Aorta (tissue), 5 donors: ENCODE measurements at regions not wholly inside any gene's neighbourhood (a gene's known extent, or its start where the extent isn't known, plus 50 kb on each side); places are given as distances from the start of the nearest gene placed in this dataset.

Source experiments
- ATAC-seq: fragments of 200-7000 bp; cut with Tn5 transposase; one replicate; pipeline ENCODE4 v1.9.1; 2022; ENCODE audit warnings: moderate library complexity; ENCODE audit not compliant: low FRiP score
- DNase-seq, 2 donors: peaks; one replicate each; pipeline ENCODE4 v3.0.0-alpha.2; 2020
- H3K27ac ChIP-seq, 2 donors: one replicate each; pipeline ENCODE4 v1.5.1; 2013; ENCODE audit warnings: low read length in 2 of 2, mild to moderate bottlenecking in 2 of 2, moderate library complexity in 2 of 2, control low read depth in 1 of 2, inconsistent platforms in 1 of 2, low read depth in 1 of 2
- H3K27me3 ChIP-seq, 2 donors: one replicate each; pipeline ENCODE4 v1.6.1; 2013; ENCODE audit warnings: control low read depth in 1 of 2, low read length in 1 of 2, mild to moderate bottlenecking in 1 of 2, moderate library complexity in 1 of 2; ENCODE audit not compliant: insufficient read depth in 2 of 2, control insufficient read depth in 1 of 2
- H3K36me3 ChIP-seq, 2 donors: one replicate each; pipeline ENCODE4 v1.6.1; 2013; ENCODE audit warnings: control low read depth in 1 of 2, low read length in 1 of 2, mild to moderate bottlenecking in 1 of 2; ENCODE audit not compliant: insufficient read depth in 2 of 2, control insufficient read depth in 1 of 2
- H3K4me1 ChIP-seq, 2 donors: one replicate each; pipeline ENCODE4 v1.6.1; 2013; ENCODE audit warnings: low read length in 2 of 2, control low read depth in 1 of 2, mild to moderate bottlenecking in 1 of 2, moderate library complexity in 1 of 2; ENCODE audit not compliant: insufficient read depth in 2 of 2, control insufficient read depth in 1 of 2
- H3K4me3 ChIP-seq, 2 donors: one replicate each; pipeline ENCODE4 v1.5.1; 2013; ENCODE audit warnings: low read length in 2 of 2, control low read depth in 1 of 2, mild to moderate bottlenecking in 1 of 2
- H3K9me3 ChIP-seq: one replicate; pipeline ENCODE4 v1.6.1; 2013; ENCODE audit warnings: mild to moderate bottlenecking, low read length; ENCODE audit not compliant: control insufficient read depth
- WGBS, 2 donors: extraction: QIAGEN DNeasy Blood & Tissue Kit; methylation state at CpG; one replicate each; pipeline ENCODE4 v1.1.7; 2013; 5-methylcytosine and 5-hydroxymethylcytosine counted together
- intact Hi-C, 2 donors: fragments of 100-400 bp; cut with DNase I; formaldehyde crosslinking; loops; one replicate each; pipeline versions ENCODE4 v1.14.2 to v1.15.0; 2022
- donor health status: healthy with polysubstance abuse.
- donor health status: Bipolar disorder and iron deficiency.
- donor health status: DM: no; HTN: no; CAD: no.
- donor health status: DM: no; HTN: no; CAD: no.
- donor health status: DM: yes; HTN: yes; CAD: no.

DNA sequence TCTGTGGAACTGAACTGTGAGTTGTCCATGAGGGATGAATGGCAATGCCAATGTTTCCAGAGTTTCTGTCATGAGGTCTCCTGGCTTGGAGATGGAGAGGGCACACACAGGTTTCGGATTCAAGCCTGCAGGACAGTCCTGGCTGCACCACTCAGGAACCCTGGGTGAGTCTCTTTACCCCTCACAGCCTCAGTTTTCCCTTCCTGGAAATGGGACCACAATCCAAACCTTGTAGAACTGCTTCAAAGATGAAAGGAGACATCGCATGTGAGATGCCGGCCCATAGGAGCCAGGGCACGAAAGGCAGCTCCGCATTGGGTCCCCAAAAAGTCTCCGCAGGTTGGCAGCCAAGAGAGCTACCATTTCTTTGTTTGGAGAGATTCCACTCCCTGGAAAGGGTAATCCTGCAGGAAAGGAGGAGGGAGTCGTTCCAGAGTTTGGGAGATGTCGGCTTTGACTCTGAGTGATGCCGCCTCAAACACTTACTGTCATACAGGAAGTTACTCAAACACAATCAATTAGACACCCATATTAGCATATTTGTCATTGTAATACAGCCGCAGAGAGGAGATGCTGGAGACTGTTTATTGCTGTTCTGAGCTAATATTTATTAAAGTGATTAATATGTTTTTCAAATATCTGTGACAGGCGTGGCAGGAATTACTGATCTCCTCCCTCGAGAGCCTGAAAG is 318.3 kb downstream of the MN1 start:
- H3K27ac ChIP-seq, result no peak overlapping the region
- WGBS, 2 donors, result 87% methylated on average over 12 of the region's 12 CpGs
- intact Hi-C loops, result no loop called here
- DNase-seq (no peak), ATAC-seq (no peak)
- no peaks in the 10 kb centered on the region for H3K36me3 ChIP-seq
- no peak overlapping the region for H3K4me3 ChIP-seq
- no peaks in the 10 kb centered on the region for H3K4me1 ChIP-seq
- no peaks in the 10 kb centered on the region for H3K9me3 ChIP-seq
- no peaks in the 10 kb centered on the region for H3K27me3 ChIP-seq

DNA sequence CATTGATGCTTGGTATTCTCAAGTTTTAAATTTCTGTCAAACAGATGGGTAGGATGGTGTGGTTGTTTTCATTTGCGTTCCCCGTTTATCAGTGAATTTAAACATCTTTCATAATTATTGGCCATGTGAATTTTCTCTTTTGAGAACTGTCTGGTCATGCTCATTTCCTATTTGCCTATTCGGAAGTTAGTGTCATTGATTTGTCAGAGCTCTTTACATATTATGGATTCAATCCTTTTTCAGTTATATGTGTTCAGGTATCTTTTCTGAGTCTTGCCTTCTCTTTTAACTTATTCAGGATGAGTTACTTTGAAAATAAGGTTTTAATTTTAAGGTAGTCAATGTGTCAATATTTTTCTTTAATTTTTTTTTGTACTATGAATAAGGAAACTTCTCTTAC is 315.7 kb downstream of the MN1 start:
- H3K36me3 ChIP-seq, result no peaks in the 10 kb centered on the region
- ATAC-seq, result no peak
- DNase-seq, result no peak
- no peaks in the 10 kb centered on the region for H3K9me3 ChIP-seq
- WGBS, 2 donors, result 82 to 83% methylated on average over 3 of the region's 3 CpGs
- intact Hi-C loops, result no loop called here
- no peaks in the 10 kb centered on the region for H3K4me1 ChIP-seq
- H3K4me3 ChIP-seq, result no peak overlapping the region
- H3K27me3 ChIP-seq, result no peaks in the 10 kb centered on the region
- no peak overlapping the region for H3K27ac ChIP-seq

DNA sequence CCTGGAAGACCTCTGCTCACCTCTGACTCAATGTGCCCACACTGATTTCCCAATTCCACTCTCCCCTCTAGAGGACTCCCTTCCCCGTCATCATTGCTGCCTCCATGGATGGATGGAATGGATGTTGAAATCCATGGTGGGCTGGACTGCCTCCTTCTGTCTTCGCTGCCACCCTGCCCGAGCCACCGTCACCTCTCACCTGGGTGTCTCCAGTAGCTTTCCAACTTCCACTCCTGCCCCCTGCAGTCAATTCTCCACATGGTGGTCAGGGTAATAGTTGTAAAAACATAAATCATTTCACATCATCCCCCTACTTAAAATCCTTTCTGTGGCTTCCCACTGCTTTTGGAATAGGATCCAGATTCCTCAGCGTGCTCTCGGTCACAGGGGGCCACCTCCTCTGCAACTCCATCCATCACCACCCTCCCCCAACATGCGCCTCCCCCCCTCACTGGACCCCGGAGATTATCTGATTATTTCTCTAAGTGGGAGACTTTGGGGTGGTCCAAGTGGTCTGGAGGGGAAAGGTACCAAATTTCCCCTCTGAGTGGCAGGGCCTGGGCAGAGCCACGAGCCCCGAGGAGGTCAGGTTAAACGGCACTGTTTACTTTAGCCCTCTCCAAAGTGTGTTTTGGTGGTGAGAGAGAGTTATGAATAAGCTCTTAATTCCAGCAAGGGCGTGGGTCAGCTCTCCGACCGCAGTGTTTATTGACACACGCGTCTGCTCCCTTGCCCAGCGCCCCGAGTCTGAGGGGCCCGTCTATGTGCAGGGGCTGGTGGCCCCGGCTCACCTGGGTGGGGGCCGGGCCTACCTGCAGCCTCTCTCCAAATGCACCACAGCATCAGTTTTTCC is 313.7 kb downstream of the MN1 start:
- DNase-seq, result no peak
- Histone ChIP-seq H3K27ac (no peak overlapping the region), H3K27me3 (no peaks in the 10 kb centered on the region), H3K4me3 (no peak overlapping the region), H3K4me1 (no peaks in the 10 kb centered on the region), H3K9me3 (no peaks in the 10 kb centered on the region), H3K36me3 (no peaks in the 10 kb centered on the region)
- 29 to 33% methylated on average over 21 of the region's 21 CpGs for WGBS, 2 donors
- ATAC-seq, result no peak
- intact Hi-C loops, result no loop called here

DNA sequence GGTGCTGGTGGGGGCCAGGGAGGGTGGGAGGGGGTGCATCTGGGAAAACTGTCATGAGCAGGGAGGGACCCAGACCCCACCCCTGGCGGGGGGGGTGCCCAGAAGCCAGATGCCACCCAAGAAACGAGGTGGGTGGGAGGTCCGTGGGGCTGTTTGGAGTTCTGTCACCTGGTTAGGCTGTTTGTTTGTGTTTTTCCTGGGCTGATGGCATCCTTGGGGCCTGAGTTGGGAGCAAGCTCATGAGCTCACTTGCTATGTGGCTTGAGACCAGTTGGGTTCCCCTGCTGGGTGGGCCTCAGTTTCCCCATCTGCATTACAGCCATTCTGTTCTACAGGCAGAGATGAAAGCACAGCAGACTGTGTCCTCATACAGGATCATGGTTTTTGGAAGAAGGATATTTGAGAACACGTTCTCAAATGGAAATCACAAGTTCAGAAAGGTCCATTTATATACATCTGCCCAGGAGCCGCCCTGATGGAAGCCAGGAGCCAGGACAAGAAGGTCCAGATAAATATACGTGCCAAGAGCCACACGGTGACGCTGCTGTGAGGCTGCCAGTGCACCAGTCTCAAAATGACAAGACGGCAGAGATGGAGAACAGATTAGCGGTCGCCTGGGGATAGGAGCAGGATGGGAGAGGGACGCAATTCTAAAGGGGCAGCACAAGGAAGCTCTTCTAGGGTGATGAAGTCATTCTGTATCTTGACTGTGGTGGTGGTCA is 312.9 kb downstream of the MN1 start:
- H3K9me3 ChIP-seq, result no peaks in the 10 kb centered on the region
- ATAC-seq (no peak), DNase-seq (peak in 1 of 2 donors; percentile 66)
- H3K27ac ChIP-seq, result no peak overlapping the region
- H3K4me1 ChIP-seq, result no peaks in the 10 kb centered on the region
- no peak overlapping the region for H3K4me3 ChIP-seq
- intact Hi-C loops, result no loop called here
- H3K27me3 ChIP-seq, result no peaks in the 10 kb centered on the region
- 10 to 14% methylated on average over 12 of the region's 12 CpGs for WGBS, 2 donors
- no peaks in the 10 kb centered on the region for H3K36me3 ChIP-seq

GRCh38 chr22:27489178-27489675 is 312.3 kb downstream of the MN1 start:
- H3K4me3 ChIP-seq, result no peak overlapping the region
- WGBS, 2 donors, result 29 to 32% methylated on average over 4 of the region's 4 CpGs
- H3K9me3 ChIP-seq, result no peaks in the 10 kb centered on the region
- intact Hi-C loops, result no loop called here
- H3K27me3 ChIP-seq, result no peaks in the 10 kb centered on the region
- H3K27ac ChIP-seq, result no peak overlapping the region
- DNase-seq (no peak), ATAC-seq (no peak)
- no peaks in the 10 kb centered on the region for H3K36me3 ChIP-seq
- no peaks in the 10 kb centered on the region for H3K4me1 ChIP-seq

DNA sequence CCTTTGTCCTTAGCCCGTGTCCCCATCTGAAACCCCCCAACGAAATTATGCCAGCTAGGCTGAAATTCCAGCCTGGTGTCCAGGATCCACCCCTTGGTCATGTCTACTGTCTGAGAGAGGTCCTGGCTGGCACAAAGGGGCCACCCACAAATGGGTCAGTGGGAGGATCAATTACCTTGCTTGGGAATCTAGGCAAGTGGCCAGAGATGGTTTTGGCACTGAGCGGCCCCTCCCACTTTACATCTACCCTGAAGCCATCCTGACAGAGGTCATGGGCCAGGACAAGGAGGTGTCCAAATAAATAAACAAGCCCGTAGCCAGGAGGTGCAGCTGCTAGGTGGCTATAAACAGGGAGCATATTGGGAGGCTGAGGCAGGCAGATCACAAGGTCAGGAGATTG is 311.5 kb downstream of the MN1 start:
- Histone ChIP-seq H3K27ac (no peak overlapping the region), H3K36me3 (no peaks in the 10 kb centered on the region), H3K9me3 (no peaks in the 10 kb centered on the region), H3K27me3 (no peaks in the 10 kb centered on the region), H3K4me3 (no peak overlapping the region), H3K4me1 (no peaks in the 10 kb centered on the region)
- intact Hi-C loops, result no loop called here
- ATAC-seq (no peak), DNase-seq (no peak)
- 95% methylated on average over 4 of the region's 4 CpGs for WGBS, 2 donors

DNA sequence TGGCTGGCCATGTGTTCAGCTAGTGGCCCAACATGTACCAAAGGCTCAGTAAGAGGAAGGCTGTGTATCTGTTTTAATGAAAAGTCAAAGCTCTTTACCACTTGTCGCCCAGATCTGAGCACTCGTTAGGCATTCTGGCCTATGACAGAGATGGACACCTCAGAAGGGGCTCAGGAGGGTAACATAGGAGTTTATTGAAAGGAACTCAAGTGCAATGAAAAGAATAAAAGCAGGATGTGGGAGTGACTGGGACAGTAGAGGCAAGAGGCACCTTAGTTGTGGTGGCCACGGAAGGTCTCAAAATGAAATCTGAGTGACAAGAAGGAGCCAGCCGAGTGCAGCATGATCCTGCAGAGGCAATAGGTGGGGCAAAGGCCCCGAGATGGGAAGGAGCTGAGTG is 309.7 kb downstream of the MN1 start:
- no peak for ATAC-seq
- Histone ChIP-seq H3K27me3 (no peaks in the 10 kb centered on the region), H3K36me3 (no peaks in the 10 kb centered on the region), H3K9me3 (no peaks in the 10 kb centered on the region), H3K4me3 (no peak overlapping the region), H3K4me1 (no peaks in the 10 kb centered on the region), H3K27ac (no peak overlapping the region)
- no peak for DNase-seq
- WGBS, 2 donors, result 95 to 96% methylated on average over 5 of the region's 5 CpGs
- intact Hi-C loops, result no loop called here

- Histone ChIP-seq H3K4me3 (no peak overlapping the region), H3K27me3 (no peaks in the 10 kb centered on the region), H3K9me3 (no peaks in the 10 kb centered on the region), H3K4me1 (no peaks in the 10 kb centered on the region), H3K27ac (no peak overlapping the region), H3K36me3 (no peaks in the 10 kb centered on the region)
- WGBS, 2 donors, result 83 to 86% methylated on average over 5 of the region's 5 CpGs
- no peak for DNase-seq
- intact Hi-C loops, result no loop called here
- ATAC-seq, result no peak
Observed at GRCh38 chr22:27492566-27493201, 308.9 kb downstream of the MN1 start.
